ENCODE measurements at regions not wholly inside any gene's neighbourhood (a gene's known extent, or its start where the extent isn't known, plus 50 kb on each side); places are given as distances from the start of the nearest gene placed in this dataset.

GRCh38 chr10:36253731-36254130 is 611.6 kb upstream of the FZD8 start:
- TF ChIP-seq POLR2AphosphoS5 (IDR thresholded peaks at IDR 0.05; ENCODE audit: low read depth, low read length) = no peak
- TF ChIP-seq POLR2A (IDR thresholded peaks at IDR 0.05; ENCODE audit: low read depth, low read length) = no peak
- no peak for TF ChIP-seq TAF1 (IDR thresholded peaks at IDR 0.05; ENCODE audit: borderline replicate concordance, low read depth, low read length)
- no peak for FAIRE-seq
- DNase-seq (ENCODE audit: insufficient read length) = no peak

GRCh38 chr10:36251068-36251467 is 609.0 kb upstream of the FZD8 start:
- DNase-seq (ENCODE audit: insufficient read length) = no peak
- TF ChIP-seq POLR2AphosphoS5 (IDR thresholded peaks at IDR 0.05; ENCODE audit: low read depth, low read length) (no peak), POLR2A (IDR thresholded peaks at IDR 0.05; ENCODE audit: low read depth, low read length) (no peak), TAF1 (IDR thresholded peaks at IDR 0.05; ENCODE audit: borderline replicate concordance, low read depth, low read length) (no peak)
- no peak for FAIRE-seq

DNA sequence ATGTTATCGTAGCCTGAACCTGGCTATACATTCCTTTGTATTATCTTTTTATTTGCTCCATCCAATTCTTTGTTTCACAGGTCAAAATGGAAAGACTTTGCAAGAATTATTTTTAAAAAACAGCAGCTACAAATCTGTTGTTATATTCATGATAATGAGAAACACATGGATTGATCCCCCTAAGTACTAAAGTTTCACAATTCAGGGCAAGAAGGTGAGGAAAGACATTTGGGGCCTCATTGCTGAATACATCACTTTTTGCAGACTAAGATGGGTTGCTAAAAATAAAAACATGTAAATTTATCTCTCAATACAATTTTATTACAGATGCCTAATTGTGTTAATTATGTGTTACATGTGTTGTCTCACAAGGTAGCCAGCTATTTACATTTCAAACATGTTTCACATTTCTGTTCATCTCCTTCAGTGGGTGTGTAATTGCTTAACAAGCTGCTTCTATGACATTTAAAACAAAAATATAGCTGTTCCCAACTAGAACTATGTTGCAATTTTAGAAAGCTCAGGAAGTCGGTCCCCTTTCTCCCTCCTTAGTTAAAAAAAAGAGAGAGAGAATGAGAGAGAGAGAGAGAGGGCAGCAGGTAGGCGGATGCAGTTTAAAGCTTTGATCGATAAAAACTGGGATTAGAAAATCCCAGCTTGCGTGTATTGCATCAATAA is 606.3 kb upstream of the FZD8 start:
- FAIRE-seq (no peak), DNase-seq (ENCODE audit: insufficient read length) (no peak)
- TF ChIP-seq TAF1 (IDR thresholded peaks at IDR 0.05; ENCODE audit: borderline replicate concordance, low read depth, low read length) (no peak), POLR2AphosphoS5 (IDR thresholded peaks at IDR 0.05; ENCODE audit: low read depth, low read length) (no peak), POLR2A (IDR thresholded peaks at IDR 0.05; ENCODE audit: low read depth, low read length) (no peak)

DNA sequence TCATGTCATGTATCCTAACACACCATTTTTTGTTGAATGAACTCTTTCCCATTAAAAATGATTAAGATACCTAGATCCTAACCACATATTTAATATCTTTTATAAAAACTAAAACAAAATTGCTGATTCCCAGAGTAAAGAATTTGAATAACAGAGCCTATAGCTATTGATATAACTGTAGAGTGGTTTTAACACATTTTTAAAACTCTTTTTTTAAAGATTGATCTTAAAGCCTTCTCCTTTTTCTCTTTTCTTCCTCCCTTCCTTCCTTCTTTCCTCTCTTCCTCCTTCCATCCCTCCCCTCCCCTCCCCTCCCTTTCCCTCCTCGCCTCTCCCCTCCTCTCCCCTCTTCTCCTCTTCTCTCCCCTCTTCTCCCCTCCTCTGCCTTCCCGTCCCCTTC is 605.4 kb upstream of the FZD8 start:
- DNase-seq (ENCODE audit: insufficient read length) = no peak
- TF ChIP-seq POLR2AphosphoS5 (IDR thresholded peaks at IDR 0.05; ENCODE audit: low read depth, low read length) = no peak
- no peak for TF ChIP-seq TAF1 (IDR thresholded peaks at IDR 0.05; ENCODE audit: borderline replicate concordance, low read depth, low read length)
- TF ChIP-seq POLR2A (IDR thresholded peaks at IDR 0.05; ENCODE audit: low read depth, low read length) = no peak
- FAIRE-seq = no peak

- DNase-seq (ENCODE audit: insufficient read length) (no peak), FAIRE-seq (no peak)
- TF ChIP-seq POLR2A (IDR thresholded peaks at IDR 0.05; ENCODE audit: low read depth, low read length) (no peak), TAF1 (IDR thresholded peaks at IDR 0.05; ENCODE audit: borderline replicate concordance, low read depth, low read length) (no peak), POLR2AphosphoS5 (IDR thresholded peaks at IDR 0.05; ENCODE audit: low read depth, low read length) (no peak)
Observed at GRCh38 chr10:36236931-36237330, 594.8 kb upstream of the FZD8 start.

- FAIRE-seq (no peak), DNase-seq (ENCODE audit: insufficient read length) (no peak)
- no peak for TF ChIP-seq POLR2A (IDR thresholded peaks at IDR 0.05; ENCODE audit: low read depth, low read length)
- TF ChIP-seq POLR2AphosphoS5 (IDR thresholded peaks at IDR 0.05; ENCODE audit: low read depth, low read length) = no peak
- TF ChIP-seq TAF1 (IDR thresholded peaks at IDR 0.05; ENCODE audit: borderline replicate concordance, low read depth, low read length) = no peak
Observed at GRCh38 chr10:36236341-36236740, 594.2 kb upstream of the FZD8 start.

- TF ChIP-seq POLR2A (IDR thresholded peaks at IDR 0.05; ENCODE audit: low read depth, low read length) = no peak
- TF ChIP-seq POLR2AphosphoS5 (IDR thresholded peaks at IDR 0.05; ENCODE audit: low read depth, low read length) = no peak
- TF ChIP-seq TAF1 (IDR thresholded peaks at IDR 0.05; ENCODE audit: borderline replicate concordance, low read depth, low read length) = no peak
- FAIRE-seq = no peak
- DNase-seq (ENCODE audit: insufficient read length) = no peak
Observed at GRCh38 chr10:36232935-36233334, 590.8 kb upstream of the FZD8 start.

GRCh38 chr10:36224431-36224985 is 582.4 kb upstream of the FZD8 start:
- DNase-seq (ENCODE audit: insufficient read length) = no peak
- FAIRE-seq = no peak

GRCh38 chr10:36221101-36221500 is 579.0 kb upstream of the FZD8 start:
- no peak for TF ChIP-seq POLR2A (IDR thresholded peaks at IDR 0.05; ENCODE audit: low read depth, low read length)
- TF ChIP-seq POLR2AphosphoS5 (IDR thresholded peaks at IDR 0.05; ENCODE audit: low read depth, low read length) = no peak
- TF ChIP-seq TAF1 (IDR thresholded peaks at IDR 0.05; ENCODE audit: borderline replicate concordance, low read depth, low read length) = no peak
- FAIRE-seq (no peak), DNase-seq (ENCODE audit: insufficient read length) (no peak)

More at GRCh38 chr10:36224431-36224985, 582.4 kb upstream of the FZD8 start:
- TF ChIP-seq TAF1 (IDR thresholded peaks at IDR 0.05; ENCODE audit: borderline replicate concordance, low read depth, low read length) = no peak
- TF ChIP-seq POLR2AphosphoS5 (IDR thresholded peaks at IDR 0.05; ENCODE audit: low read depth, low read length) = no peak
- no peak for TF ChIP-seq POLR2A (IDR thresholded peaks at IDR 0.05; ENCODE audit: low read depth, low read length)

GRCh38 chr10:36220151-36220550 is 578.1 kb upstream of the FZD8 start:
- TF ChIP-seq POLR2AphosphoS5 (IDR thresholded peaks at IDR 0.05; ENCODE audit: low read depth, low read length) (no peak), POLR2A (IDR thresholded peaks at IDR 0.05; ENCODE audit: low read depth, low read length) (no peak), TAF1 (IDR thresholded peaks at IDR 0.05; ENCODE audit: borderline replicate concordance, low read depth, low read length) (no peak)
- FAIRE-seq (no peak), DNase-seq (ENCODE audit: insufficient read length) (no peak)

DNA sequence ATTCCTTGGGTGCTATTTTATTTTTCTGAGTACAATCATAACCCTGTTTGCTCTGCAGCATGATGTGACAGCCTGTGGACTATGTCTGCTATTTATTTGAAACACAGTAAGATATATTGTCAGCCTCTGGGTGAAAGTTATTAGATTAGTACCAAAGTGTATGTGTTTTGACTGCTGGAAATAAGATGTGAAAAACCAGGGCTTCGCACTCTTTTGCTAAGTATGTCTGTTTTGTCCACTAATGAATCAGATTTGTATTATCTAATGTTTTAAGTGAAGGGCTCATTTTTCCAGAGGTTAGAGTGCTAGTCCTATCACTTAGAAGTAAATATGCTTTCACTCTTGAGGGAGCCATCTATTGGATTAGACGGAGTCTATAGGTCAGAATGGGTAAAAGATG is 569.8 kb upstream of the FZD8 start:
- DNase-seq (ENCODE audit: insufficient read length) = no peak
- TF ChIP-seq TAF1 (IDR thresholded peaks at IDR 0.05; ENCODE audit: borderline replicate concordance, low read depth, low read length) = no peak
- no peak for TF ChIP-seq POLR2A (IDR thresholded peaks at IDR 0.05; ENCODE audit: low read depth, low read length)
- TF ChIP-seq POLR2AphosphoS5 (IDR thresholded peaks at IDR 0.05; ENCODE audit: low read depth, low read length) = no peak
- FAIRE-seq = no peak

GRCh38 chr10:36209480-36209879 is 567.4 kb upstream of the FZD8 start:
- FAIRE-seq (no peak), DNase-seq (ENCODE audit: insufficient read length) (no peak)
- no peak for TF ChIP-seq POLR2A (IDR thresholded peaks at IDR 0.05; ENCODE audit: low read depth, low read length)
- TF ChIP-seq TAF1 (IDR thresholded peaks at IDR 0.05; ENCODE audit: borderline replicate concordance, low read depth, low read length) = no peak
- no peak for TF ChIP-seq POLR2AphosphoS5 (IDR thresholded peaks at IDR 0.05; ENCODE audit: low read depth, low read length)

Data from GM12892 (cell line).